Retinal pigment epithelial cell (primary cell): ENCODE measurements at regions not wholly inside any gene's neighbourhood (a gene's known extent, or its start where the extent isn't known, plus 50 kb on each side); places are given as distances from the start of the nearest gene placed in this dataset.

Source experiments
- DNase-seq: peaks from one replicate; pipeline ENCODE4 v3.0.0-alpha.2; 2010; ENCODE audit warnings: low read depth
- H3K4me3 ChIP-seq: 2 replicates; pipeline ENCODE4 v1.5.1; 2011; ENCODE audit warnings: mild to moderate bottlenecking, low read length, control low read depth, moderate library complexity
- CTCF ChIP-seq: conservative IDR thresholded peaks from 2 replicates; pipeline ENCODE4 v1.5.1; 2011; ENCODE audit warnings: low read depth, low read length, control low read depth, inconsistent platforms

DNA sequence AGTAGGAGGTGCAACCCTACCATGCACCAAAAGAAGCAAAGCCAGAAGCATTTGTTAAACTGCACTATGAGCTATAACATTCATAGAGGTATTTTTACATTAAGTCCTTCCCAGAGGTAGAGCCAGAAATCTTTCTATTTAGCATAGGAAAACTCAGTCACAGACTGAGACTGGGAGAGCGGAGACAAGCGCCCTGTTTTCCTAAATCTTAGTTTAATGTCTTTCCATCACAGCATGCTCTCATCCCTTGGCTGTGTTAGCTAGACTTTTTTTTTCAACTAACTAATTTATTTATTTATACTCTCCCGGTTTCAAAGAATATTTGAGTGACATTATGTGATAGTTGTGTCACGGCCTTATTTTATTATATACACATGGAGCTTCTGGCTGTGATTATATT is 304.1 kb downstream of the LMX1A start:
- TF ChIP-seq CTCF = no peak
- no peak overlapping the region for H3K4me3 ChIP-seq
- DNase-seq = no peak

GRCh38 chr1:165050246-165050645 is 306.3 kb downstream of the LMX1A start:
- H3K4me3 ChIP-seq = no peak overlapping the region
- DNase-seq = no peak
- TF ChIP-seq CTCF = no peak

- TF ChIP-seq CTCF = no peak
- DNase-seq = no peak
- no peak overlapping the region for H3K4me3 ChIP-seq
Observed at GRCh38 chr1:165047994-165048393, 308.5 kb downstream of the LMX1A start.

GRCh38 chr1:165045902-165046301 is 310.6 kb downstream of the LMX1A start:
- TF ChIP-seq CTCF = no peak
- H3K4me3 ChIP-seq = no peak overlapping the region
- no peak for DNase-seq

DNA sequence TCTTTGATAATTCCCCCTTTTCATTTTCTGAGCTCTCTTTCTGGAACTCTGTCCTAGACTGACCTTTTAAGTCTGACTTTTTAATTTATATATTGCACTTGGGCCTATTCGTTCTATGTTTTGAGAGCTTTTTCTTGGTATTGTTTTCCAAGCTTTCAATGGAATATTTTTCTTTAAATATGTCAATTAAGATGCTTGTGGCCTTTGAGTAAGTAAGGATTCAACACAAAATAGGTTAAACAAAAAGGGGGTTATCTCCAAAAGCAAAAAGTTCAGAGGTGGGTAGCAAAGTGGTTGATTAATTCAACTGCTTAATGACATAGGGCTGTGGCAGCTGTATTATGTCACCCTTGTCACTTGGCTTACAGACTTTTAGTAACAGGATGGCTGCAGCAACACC is 315.9 kb downstream of the LMX1A start:
- DNase-seq = no peak
- no peak for TF ChIP-seq CTCF
- H3K4me3 ChIP-seq = no peak overlapping the region

- no peak for TF ChIP-seq CTCF
- no peak overlapping the region for H3K4me3 ChIP-seq
- DNase-seq = no peak
Observed at GRCh38 chr1:165039996-165040395, 316.5 kb downstream of the LMX1A start.

GRCh38 chr1:165036403-165036802 is 320.1 kb downstream of the LMX1A start:
- no peak for DNase-seq
- no peak for TF ChIP-seq CTCF
- no peak overlapping the region for H3K4me3 ChIP-seq
